ENCODE measurements at regions not wholly inside any gene's neighbourhood (a gene's known extent, or its start where the extent isn't known, plus 50 kb on each side); places are given as distances from the start of the nearest gene placed in this dataset.

- TF ChIP-seq CTCF (conservative IDR thresholded peaks at IDR 0.05; ENCODE audit: low read depth in 2 of 2) (no peak), REST (IDR thresholded peaks at IDR 0.05; ENCODE audit: unreplicated experiment) (no peak), NANOG (IDR thresholded peaks at IDR 0.05; ENCODE audit: borderline replicate concordance) (no peak)
Measured at GRCh38 chr13:22495819-22496218, 685.0 kb upstream of the SGCG start (continued).

- Histone ChIP-seq H3K4me1 (ENCODE audit: insufficient read depth) (0 out of 2 replicates have a peak, but pooled peaks cover 7% of the 10 kb centered on the region), H3K27me3 (ENCODE audit: insufficient read depth) (no peaks in the 10 kb centered on the region), H3K4me2 (no peak overlapping the region), H3K79me2 (replicated peaks; ENCODE audit: insufficient read depth) (no peaks in the 10 kb centered on the region), H3K9me2 (ENCODE audit: insufficient read depth) (no peaks in the 10 kb centered on the region), H2AFZ (no peak overlapping the region), H3K4me3 (no peak overlapping the region), H3F3A (replicated peaks; ENCODE audit: low read depth) (no peaks in the 10 kb centered on the region), H3K36me3 (ENCODE audit: insufficient read depth) (no peaks in the 10 kb centered on the region), H4K20me1 (replicated peaks; ENCODE audit: insufficient read depth) (no peaks in the 10 kb centered on the region), H3K27ac (ENCODE audit: low read depth) (no peak overlapping the region)
- Mint-ChIP-seq H3K9me3 (peaks cover 2% of the 10 kb centered on the region; the same call in 2 of the 3 replicates), H3K4me3 (no peak overlapping the region), H3K36me3 (ENCODE audit: low read depth) (no peaks in the 10 kb centered on the region), H3K27ac (no peak overlapping the region), H3K4me1 (peaks cover 10% of the 10 kb centered on the region), H3K27me3 (ENCODE audit: insufficient read depth, low read depth, poor library complexity) (no peaks in the 10 kb centered on the region)
- DNase-seq (ENCODE audit: low spot score) = no peak
- ATAC-seq = no peak
- TF ChIP-seq STAT1 (IDR thresholded peaks at IDR 0.05; ENCODE audit: unreplicated experiment) (no peak), ZNF331 (CRISPR knock-in tag; IDR thresholded peaks at IDR 0.05; ENCODE audit: low read depth) (no peak), ZNF462 (CRISPR knock-in tag; IDR thresholded peaks at IDR 0.05) (no peak), POLR2AphosphoS5 (IDR thresholded peaks at IDR 0.05; ENCODE audit: low read depth) (no peak), ZNF114 (CRISPR knock-in tag; IDR thresholded peaks at IDR 0.05) (no peak), REST (IDR thresholded peaks at IDR 0.05; ENCODE audit: unreplicated experiment) (no peak)
Measured at GRCh38 chr13:22496803-22497508, 683.8 kb upstream of the SGCG start.

All from GM23338 (cell line).